Progenitor cell of endocrine pancreas (in vitro differentiated cells): ENCODE measurements at regions not wholly inside any gene's neighbourhood (a gene's known extent, or its start where the extent isn't known, plus 50 kb on each side); places are given as distances from the start of the nearest gene placed in this dataset.
"Not testable (repeated sequence)": the region's sequence is repeated elsewhere in the genome, so short reads cannot be mapped to it uniquely, and the experiment has no call there.

ENCODE experiments used
- DNase-seq: peaks from one replicate; pipeline ENCODE4 v3.0.0; 2021; ENCODE audit warnings: low spot score; ENCODE audit not compliant: unreplicated experiment
- H3K27ac Mint-ChIP-seq: 2 replicates; pipeline ENCODE4 v1.8.0; 2021; ENCODE audit warnings: mild to moderate bottlenecking, moderate library complexity, mixed read lengths
- H3K27me3 Mint-ChIP-seq: 2 replicates; pipeline ENCODE4 v1.8.0; 2021; ENCODE audit warnings: mixed read lengths
- H3K36me3 Mint-ChIP-seq: 2 replicates; pipeline ENCODE4 v1.8.0; 2022; ENCODE audit warnings: mixed read lengths; ENCODE audit not compliant: insufficient read depth
- H3K4me1 Mint-ChIP-seq: 2 replicates; pipeline ENCODE4 v1.8.0; 2021; ENCODE audit warnings: low read depth, mixed read lengths
- H3K4me3 Mint-ChIP-seq: 2 replicates; pipeline ENCODE4 v1.8.0; 2021; ENCODE audit warnings: low read depth, mild to moderate bottlenecking, moderate library complexity, mixed read lengths
- H3K9me3 Mint-ChIP-seq: 2 replicates; pipeline ENCODE4 v1.8.0; 2021; ENCODE audit warnings: low read depth, mixed read lengths
- TF ChIP-seq, protein P1 (sequence below): fragments of 200-600 bp; sonication (generic); IDR thresholded peaks from one replicate; pipeline ENCODE4 v1.5.0; 2021; ENCODE audit warnings: antibody characterized with exemption, mild to moderate bottlenecking; ENCODE audit not compliant: unreplicated experiment

DNA sequence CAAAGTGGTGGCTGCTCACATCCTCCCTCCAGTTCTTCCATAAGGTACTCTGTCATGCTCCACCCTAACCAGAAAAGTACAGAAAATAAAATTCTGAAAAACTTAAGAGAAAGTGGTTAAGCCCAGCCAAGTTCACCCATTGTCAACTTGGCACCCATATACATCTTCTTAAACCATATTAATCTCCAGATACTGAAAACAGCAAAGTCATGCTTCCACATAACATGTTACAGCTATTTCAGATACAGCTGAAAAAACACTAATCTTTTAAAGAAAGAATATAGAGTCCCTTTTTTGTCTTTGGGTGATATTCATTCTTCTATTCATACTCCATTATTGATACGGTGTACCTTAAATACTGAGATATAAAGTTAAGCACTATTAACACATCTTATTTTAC, 577.8 kb downstream of the KCNT2 start:
- Mint-ChIP-seq H3K4me3 (no peak overlapping the region), H3K27ac (no peak overlapping the region), H3K36me3 (no peaks in the 10 kb centered on the region), H3K4me1 (peaks cover 2% of the 10 kb centered on the region), H3K9me3 (no peaks in the 10 kb centered on the region), H3K27me3 (no peaks in the 10 kb centered on the region)
- no peak for DNase-seq
- TF ChIP-seq, protein P1, sequence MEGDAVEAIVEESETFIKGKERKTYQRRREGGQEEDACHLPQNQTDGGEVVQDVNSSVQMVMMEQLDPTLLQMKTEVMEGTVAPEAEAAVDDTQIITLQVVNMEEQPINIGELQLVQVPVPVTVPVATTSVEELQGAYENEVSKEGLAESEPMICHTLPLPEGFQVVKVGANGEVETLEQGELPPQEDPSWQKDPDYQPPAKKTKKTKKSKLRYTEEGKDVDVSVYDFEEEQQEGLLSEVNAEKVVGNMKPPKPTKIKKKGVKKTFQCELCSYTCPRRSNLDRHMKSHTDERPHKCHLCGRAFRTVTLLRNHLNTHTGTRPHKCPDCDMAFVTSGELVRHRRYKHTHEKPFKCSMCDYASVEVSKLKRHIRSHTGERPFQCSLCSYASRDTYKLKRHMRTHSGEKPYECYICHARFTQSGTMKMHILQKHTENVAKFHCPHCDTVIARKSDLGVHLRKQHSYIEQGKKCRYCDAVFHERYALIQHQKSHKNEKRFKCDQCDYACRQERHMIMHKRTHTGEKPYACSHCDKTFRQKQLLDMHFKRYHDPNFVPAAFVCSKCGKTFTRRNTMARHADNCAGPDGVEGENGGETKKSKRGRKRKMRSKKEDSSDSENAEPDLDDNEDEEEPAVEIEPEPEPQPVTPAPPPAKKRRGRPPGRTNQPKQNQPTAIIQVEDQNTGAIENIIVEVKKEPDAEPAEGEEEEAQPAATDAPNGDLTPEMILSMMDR: no peak

DNA sequence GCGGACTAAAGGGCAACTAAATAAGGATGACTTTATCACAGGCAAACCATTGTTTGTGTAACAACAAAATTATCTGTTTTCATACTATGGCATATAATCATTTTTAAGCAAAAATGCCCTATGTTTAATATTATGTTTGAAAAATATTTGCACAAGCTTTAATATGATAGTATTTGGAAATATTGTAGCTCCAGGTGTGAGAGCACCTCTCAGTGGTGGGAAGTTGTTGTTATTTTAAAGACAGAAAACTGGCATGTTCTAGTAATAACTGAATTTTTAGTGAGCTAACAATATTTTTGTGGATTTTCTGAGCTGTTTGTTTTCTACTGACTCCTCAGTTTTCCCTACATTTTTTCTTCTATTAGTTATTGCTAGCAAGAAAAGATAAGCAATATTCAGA, 578.8 kb downstream of the KCNT2 start:
- peaks cover 2% of the 10 kb centered on the region for H3K4me1 Mint-ChIP-seq
- TF ChIP-seq, protein P1: no peak
- no peak for DNase-seq
- H3K36me3 Mint-ChIP-seq: no peaks in the 10 kb centered on the region
- H3K4me3 Mint-ChIP-seq: no peak overlapping the region
- H3K27me3 Mint-ChIP-seq: no peaks in the 10 kb centered on the region
- no peak overlapping the region for H3K27ac Mint-ChIP-seq
- H3K9me3 Mint-ChIP-seq: no peaks in the 10 kb centered on the region

DNA sequence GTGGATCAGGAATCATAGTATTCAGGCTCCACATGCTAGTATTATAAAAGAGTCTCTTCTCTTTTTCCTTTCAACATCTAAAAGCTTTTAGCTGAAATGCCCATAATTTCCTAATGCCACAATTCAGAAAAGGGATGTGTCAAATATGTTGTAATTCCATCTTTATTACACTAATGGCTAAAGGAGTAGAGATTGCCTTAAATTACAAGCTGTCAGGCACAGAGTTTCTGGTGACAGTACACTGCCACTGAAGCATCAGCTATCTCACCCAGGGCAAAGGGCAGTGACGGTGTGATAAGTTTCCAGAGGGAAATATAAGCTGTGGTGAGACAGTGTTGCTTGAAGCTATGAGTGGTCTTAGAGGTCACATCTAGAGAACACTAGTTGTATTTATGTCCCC, 581.1 kb downstream of the KCNT2 start:
- H3K36me3 Mint-ChIP-seq: no peaks in the 10 kb centered on the region
- peaks cover 2% of the 10 kb centered on the region for H3K4me1 Mint-ChIP-seq
- no peaks in the 10 kb centered on the region for H3K9me3 Mint-ChIP-seq
- no peaks in the 10 kb centered on the region for H3K27me3 Mint-ChIP-seq
- no peak overlapping the region for H3K27ac Mint-ChIP-seq
- no peak overlapping the region for H3K4me3 Mint-ChIP-seq
- no peak for DNase-seq
- TF ChIP-seq, protein P1: no peak

DNA sequence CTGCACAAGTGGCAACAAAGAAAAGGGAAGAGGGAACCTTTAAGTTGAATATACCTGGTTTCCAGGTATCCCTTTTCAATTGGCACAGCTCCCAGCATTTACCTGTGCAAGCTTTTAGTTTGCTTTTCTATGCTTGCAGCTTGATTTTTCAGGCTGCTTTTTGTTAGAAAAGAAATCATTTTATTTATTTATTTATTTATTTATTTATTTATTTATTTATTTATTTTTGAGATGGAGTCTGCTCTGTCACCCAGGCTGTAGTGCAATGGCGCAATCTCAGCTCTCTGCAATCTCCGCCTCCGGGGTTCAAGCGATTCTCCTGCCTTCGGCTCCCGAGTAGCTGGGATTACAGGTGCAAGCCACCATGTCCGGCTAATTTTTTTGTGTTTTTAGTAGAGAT, 587.1 kb downstream of the KCNT2 start:
- not testable (repeated sequence) for H3K36me3 Mint-ChIP-seq, H3K4me3 Mint-ChIP-seq, DNase-seq, H3K27me3 Mint-ChIP-seq, H3K9me3 Mint-ChIP-seq, H3K27ac Mint-ChIP-seq, H3K4me1 Mint-ChIP-seq

DNA sequence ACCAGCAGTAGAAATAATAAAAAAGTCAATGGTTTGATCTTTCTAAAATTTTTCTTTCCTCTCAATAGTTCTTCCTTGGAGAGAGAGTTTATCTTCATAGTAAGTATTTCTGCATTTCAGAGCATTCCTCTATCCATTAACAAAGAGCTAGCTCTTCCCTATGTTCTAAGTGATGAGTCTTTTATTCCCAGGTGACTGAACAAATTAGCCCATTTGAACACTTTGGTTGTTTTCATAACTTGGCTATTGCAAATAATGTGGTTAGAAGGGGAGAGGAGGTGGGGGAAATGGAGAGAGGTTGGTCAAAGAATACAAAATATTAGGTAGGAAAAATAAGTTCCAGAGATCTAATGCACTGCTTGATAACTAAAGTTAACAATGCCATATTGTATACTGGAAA, 598.9 kb downstream of the KCNT2 start:
- H3K27me3 Mint-ChIP-seq: no peaks in the 10 kb centered on the region
- no peak for DNase-seq
- no peaks in the 10 kb centered on the region for H3K36me3 Mint-ChIP-seq
- TF ChIP-seq, protein P1: no peak
- no peak overlapping the region for H3K27ac Mint-ChIP-seq
- no peak overlapping the region for H3K4me3 Mint-ChIP-seq
- H3K4me1 Mint-ChIP-seq: peaks cover 4% of the 10 kb centered on the region
- H3K9me3 Mint-ChIP-seq: no peaks in the 10 kb centered on the region

DNA sequence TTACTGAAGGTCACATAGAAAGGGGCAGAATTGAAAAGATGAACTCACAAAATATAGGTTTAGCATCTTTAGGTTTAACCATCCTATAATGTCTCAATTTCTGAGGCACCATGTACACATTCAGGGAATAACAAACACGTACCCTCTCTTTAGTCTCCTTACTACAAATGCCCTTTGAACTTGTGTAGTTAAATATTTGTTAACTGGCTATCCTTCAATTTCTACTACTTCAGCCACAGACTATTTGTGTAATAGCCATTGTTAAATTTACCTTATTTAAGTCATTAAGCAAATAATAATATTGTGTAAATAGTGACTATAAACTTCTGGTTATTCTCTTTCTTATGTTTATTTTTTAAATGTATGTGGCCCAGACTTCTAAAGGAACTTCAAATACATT, 600.5 kb downstream of the KCNT2 start:
- DNase-seq: no peak
- H3K27ac Mint-ChIP-seq: no peak overlapping the region
- no peaks in the 10 kb centered on the region for H3K9me3 Mint-ChIP-seq
- H3K27me3 Mint-ChIP-seq: no peaks in the 10 kb centered on the region
- TF ChIP-seq, protein P1: no peak
- no peaks in the 10 kb centered on the region for H3K36me3 Mint-ChIP-seq
- peaks cover 4% of the 10 kb centered on the region for H3K4me1 Mint-ChIP-seq
- no peak overlapping the region for H3K4me3 Mint-ChIP-seq
